ENCODE measurements at regions not wholly inside any gene's neighbourhood (a gene's known extent, or its start where the extent isn't known, plus 50 kb on each side); places are given as distances from the start of the nearest gene placed in this dataset.

GRCh38 chr5:67317603-67318002 is 121.0 kb upstream of the CD180 start:
- no peak for DNase-seq (ENCODE audit: low read depth)
- TF ChIP-seq CTCF (IDR thresholded peaks at IDR 0.05; ENCODE audit: insufficient read depth, low read depth, low read length) = no peak
- H3K4me3 ChIP-seq (ENCODE audit: low read depth, low read length) = no peak overlapping the region

- no peak for DNase-seq (ENCODE audit: low read depth)
- H3K4me3 ChIP-seq (ENCODE audit: low read depth, low read length) = no peak overlapping the region
- TF ChIP-seq CTCF (IDR thresholded peaks at IDR 0.05; ENCODE audit: insufficient read depth, low read depth, low read length) = no peak
These were observed 120.1 kb upstream of the CD180 start for GRCh38 chr5:67316695-67317094.

GRCh38 chr5:67315082-67315989 is 118.7 kb upstream of the CD180 start:
- H3K4me3 ChIP-seq (ENCODE audit: low read depth, low read length) = no peak overlapping the region
- TF ChIP-seq CTCF (IDR thresholded peaks at IDR 0.05; ENCODE audit: insufficient read depth, low read depth, low read length) = no peak
- no peak for DNase-seq (ENCODE audit: low read depth)

- no peak for TF ChIP-seq CTCF (IDR thresholded peaks at IDR 0.05; ENCODE audit: insufficient read depth, low read depth, low read length)
- no peak overlapping the region for H3K4me3 ChIP-seq (ENCODE audit: low read depth, low read length)
- DNase-seq (ENCODE audit: low read depth) = no peak
These were observed 115.1 kb upstream of the CD180 start for GRCh38 chr5:67311701-67312100.

GRCh38 chr5:67311208-67311607 is 114.6 kb upstream of the CD180 start:
- TF ChIP-seq CTCF (IDR thresholded peaks at IDR 0.05; ENCODE audit: insufficient read depth, low read depth, low read length) = no peak
- H3K4me3 ChIP-seq (ENCODE audit: low read depth, low read length) = no peak overlapping the region
- DNase-seq (ENCODE audit: low read depth) = no peak

- no peak for DNase-seq (ENCODE audit: low read depth)
- no peak overlapping the region for H3K4me3 ChIP-seq (ENCODE audit: low read depth, low read length)
- TF ChIP-seq CTCF (IDR thresholded peaks at IDR 0.05; ENCODE audit: insufficient read depth, low read depth, low read length) = no peak
These were observed 114.1 kb upstream of the CD180 start for GRCh38 chr5:67310740-67311139.
